Activated CD4-positive, alpha-beta T cell treated with anti-CD3 and anti-CD28 coated beads, Interleukin-10, Interleukin-2, amounts not matched to agents 100 ng/mL and 50 ng/mL, durations not matched to agents 16 hours and 8 hours (primary cell): ENCODE measurements at regions not wholly inside any gene's neighbourhood (a gene's known extent, or its start where the extent isn't known, plus 50 kb on each side); places are given as distances from the start of the nearest gene placed in this dataset.

Source experiments
- DNase-seq: peaks from one replicate; pipeline ENCODE4 v3.0.0-alpha.2; 2020

DNA sequence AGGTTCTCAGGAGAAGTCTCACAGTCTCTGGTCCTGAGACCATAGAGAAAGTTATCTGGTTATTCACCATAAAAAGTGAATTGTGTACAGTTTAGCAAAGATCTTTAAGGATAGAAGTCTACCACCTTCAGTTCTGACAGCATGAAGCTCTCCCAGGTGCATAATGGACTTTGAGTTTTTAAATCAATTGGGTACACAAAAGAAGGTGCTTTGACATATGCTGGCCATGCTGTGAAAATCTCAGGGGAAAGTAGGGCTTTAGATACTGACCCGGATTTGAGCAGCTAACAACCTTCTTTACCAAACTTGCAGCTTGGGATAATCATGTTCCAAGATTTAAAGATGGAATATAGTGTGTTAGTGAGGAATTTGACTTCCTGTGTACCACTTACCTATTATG is 264.2 kb downstream of the ZSWIM6 start:
- DNase-seq = no peak

DNA sequence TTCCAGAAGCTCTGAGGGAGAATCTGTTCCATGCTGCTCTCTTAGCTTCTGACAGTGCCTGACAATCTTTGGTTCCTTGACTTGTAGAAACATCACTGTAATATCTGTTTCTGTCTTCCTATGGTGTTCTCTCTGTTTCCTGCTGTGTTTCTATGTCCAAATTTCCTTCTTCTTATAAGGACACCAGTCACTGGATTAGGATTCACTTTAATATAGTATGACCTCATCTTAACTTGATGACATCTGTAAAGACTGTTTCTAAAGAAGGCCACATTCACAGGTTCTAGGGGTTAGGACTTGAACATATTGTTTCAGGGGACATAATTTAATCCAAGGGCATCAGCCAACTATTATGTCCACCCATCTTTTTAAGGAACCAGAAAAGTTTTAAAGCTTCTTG is 265.6 kb downstream of the ZSWIM6 start:
- DNase-seq = no peak

DNA sequence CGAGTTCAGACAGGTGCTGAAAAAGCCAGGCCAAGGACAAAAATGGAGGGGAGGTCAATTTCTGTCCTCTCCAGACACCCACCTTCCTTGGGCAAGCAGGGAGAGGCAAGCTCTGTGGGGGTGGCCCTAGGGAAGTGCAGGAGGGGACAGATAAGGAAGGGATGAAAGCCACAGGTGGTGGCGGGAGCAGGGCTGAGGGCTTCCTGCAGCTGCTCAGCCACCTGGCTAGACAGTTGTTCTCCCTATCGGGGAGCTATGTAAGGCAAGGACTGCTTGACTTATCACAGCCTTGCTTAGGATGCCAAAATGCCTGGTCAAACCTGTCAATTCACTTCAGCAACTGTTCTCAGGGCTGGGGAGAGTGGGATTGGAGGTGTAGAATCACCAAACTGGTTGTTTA is 266.1 kb downstream of the ZSWIM6 start:
- DNase-seq = no peak

DNA sequence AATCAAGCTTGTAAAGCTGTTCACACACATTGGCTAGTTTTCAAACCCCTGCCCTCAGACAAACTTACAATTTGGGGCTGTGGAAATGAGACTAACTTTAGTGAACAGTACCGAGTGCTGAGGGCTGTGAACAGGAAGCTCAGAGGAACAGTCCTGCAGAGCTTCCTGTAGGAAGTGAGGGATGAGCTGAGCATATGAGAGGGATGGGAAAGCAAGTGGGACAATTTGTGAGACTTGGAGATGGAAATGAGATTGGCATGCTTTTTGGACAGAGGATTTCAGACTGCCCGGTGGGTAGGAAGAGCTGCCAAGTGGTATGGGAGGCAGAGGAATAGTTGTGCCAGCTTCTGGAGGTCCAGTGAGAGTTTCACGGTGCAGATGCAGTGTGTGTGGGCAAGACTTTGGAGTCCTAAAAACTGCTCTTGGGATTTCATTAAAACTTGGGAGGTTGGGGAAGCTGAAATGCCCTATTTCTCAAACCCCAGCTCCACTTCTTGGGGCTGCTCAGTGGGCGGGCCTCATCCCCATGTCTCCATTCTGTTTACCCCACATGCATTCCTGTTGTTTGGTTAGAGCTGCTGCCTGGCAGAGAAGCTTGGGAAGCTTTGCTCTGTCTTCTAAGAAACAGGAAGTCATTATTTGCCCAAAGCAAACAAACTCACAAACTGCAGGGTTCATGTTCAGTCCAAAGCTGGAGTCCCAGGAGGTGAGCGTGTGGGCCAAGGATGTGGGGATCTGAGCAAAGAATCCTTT is 267.5 kb downstream of the ZSWIM6 start:
- no peak for DNase-seq

DNA sequence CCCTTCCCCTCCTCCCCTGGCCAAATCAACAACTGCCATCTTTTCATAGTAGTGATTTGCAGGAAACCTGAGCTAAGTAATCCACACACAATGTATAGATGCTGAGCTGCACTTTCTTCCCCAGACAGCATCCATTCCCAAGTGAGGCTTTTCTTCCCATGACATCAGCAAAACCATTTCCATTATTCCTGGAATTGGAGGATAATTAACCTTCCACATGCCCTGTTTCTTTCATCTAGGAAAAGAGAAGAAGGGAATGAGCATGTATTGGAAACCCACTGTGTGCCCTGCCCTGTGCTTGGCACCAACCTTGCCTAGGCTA is 268.0 kb downstream of the ZSWIM6 start:
- no peak for DNase-seq

DNA sequence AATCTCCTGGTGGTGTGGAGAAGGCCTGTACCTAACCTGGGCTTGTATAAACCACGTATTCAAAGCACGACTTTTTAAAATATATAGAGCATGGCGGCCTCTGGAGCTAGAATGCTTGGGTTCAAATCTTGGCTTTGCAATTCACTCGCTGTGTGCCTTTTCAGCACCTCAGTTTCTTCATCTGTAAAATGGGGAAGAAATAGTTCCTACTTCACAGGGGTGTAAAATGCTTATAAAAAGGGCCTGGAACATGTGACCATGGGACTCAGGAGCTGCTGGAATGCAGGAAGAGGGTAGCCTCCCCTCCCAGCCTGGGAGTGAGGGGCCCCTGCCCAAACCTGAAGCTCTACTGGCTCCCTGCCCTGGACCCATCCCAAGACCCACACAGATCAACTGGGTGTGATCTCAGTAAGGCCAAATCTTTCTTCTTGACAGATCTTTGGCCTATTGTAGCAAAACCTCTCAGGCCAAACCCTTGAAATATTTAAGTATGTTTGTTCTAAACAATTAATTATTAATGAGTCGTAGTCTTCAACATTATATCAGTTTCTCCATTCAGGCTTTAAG is 269.0 kb downstream of the ZSWIM6 start:
- no peak for DNase-seq

DNA sequence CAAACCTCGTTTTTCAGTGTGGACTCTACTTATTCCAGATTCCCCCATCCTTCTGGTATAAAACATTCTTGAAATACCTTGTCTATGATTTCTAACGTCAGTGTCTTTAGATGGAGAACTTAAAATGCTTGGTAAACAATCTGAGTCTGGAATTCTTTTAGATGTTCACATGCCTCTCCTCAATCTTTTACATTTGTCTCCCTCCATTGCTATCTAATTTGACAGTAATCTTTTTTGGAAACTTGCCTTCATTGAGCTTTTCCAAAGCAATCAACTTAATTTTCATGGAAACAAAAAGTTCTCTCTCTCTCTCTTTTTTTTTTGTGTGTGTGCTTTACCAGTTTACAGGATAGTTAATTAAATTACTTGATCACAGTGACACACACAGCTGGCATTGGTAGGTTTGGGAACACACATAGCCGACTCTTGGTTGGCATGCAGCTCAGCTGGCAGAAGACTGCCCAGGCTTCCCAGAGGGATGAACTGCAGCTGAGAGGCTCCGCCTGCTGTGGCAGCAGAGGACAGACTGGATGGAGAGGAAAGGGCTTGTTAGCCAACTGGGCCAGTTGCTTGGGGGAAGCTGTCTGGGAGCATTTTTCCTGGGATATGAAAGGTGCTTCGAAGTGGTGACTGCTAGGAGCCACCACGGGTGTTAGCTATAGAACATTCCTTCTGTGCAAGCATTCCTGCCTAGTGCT is 271.3 kb downstream of the ZSWIM6 start:
- no peak for DNase-seq

DNA sequence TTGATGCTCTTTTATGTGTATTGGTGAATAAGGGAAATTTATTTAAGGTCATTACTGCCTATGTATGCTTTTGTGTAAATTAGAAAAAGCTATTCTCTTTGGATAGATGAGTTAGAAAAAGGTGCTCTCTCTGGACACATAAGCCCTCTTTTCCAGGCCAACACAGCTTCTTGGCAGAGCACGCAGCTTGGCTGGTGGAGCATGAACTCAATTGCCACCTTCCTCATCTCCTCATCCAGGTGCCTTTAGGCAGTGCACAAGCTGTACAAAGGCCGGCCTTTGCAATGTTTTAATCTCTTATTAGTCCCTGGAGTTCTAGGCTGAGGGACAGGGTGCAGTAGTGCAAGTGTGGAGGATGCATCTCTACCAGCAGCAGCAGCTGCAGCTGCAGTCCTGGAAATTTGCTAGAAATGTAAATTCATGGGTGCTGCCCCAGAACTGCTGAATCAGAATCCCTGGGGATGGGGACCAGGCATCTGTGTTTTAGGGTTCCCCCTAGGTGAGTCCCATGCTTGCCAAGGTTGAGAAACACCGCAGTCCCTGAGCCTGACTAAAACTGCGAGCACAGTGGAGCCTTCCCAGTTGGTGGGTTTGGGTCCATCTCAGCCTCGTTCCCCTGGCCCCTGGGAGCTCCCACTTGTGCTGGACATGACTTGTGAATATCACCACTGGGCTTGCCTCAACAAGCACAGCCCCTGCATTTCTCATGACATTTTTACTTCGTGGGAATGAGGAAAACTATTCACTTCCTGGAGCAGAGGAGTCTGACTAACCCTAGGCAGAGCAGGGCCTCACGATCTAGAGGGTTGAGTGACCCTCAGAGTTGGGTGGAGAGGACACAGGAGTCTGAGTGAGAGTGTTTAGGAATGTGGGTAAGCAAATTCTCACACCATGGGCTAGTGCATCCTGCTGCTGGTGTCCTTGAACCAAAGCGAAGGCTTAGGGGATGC is 272.3 kb downstream of the ZSWIM6 start:
- no peak for DNase-seq

DNA sequence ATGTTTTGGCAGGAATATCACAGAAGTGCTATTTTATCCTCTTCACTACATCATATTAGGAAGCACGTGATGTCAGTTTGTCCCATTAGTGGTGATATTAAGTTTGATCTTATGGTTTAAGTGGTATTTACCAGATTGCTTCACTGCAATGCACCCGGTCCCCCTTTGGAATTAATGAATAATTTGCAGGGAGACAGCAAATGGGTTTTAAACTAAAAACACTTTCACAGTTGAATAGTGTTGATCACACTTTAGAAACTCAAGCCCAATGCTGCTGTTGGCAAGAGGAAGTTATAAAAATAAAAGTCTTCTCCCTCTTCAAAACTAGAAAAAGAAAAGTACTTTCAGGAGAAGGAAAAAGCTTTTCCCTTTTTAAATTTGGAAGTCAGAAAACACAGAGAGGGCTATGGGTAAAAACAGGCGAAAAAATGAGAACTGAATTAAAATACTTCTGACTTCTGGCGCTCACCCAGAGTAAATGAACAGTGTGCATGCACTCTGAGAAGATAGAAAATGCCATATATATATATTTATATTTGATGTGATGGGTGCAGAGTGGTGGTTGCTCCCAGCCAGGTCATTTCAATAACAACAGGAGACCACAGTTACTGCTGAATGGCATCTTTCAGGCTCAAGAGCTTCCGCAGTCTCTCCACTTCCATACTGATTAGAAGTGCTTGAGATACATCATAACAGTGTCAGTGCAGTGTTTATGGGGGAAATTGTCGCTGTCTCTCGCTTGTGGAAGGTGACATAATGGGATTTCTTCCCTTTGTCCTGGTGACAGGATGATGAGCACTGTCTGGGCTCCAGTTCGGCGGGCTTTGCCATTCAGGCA is 278.0 kb downstream of the ZSWIM6 start:
- DNase-seq = no peak

DNA sequence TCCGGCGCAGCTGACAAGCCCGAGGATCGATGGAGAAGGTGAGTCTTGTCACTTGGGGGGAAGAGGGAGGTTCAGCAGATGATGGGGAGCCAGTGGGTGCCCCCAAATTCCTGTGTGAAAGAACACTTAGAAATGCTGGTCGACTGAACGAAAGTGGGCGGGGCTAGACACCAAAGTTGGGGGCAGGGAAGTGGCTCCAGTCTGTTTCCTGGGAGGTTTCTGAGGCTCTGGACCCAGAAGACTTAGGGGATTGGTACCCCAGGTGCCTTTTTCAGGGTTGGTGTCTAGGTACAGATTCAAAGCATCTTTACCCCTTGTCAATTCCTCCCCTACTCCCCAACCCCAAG is 278.6 kb downstream of the ZSWIM6 start:
- no peak for DNase-seq

DNA sequence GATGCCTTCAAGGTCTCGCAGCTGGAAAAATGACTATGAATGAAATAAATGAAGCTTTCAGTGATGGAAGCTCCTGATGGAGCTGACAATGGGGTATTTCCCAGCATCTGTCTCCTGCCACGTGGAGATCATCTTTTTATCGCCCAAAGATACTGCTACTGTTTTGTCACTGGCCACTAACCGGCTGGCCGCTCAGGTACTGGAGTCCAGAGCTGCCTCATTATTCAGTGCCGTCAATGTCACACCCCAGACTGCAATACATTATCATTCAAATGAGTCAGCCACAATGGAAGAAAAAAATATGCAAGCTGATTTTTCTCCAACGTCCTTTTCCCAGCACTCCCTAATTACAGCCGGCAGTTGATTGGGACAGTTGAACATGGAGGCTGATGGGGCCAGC is 280.4 kb downstream of the ZSWIM6 start:
- no peak for DNase-seq

DNA sequence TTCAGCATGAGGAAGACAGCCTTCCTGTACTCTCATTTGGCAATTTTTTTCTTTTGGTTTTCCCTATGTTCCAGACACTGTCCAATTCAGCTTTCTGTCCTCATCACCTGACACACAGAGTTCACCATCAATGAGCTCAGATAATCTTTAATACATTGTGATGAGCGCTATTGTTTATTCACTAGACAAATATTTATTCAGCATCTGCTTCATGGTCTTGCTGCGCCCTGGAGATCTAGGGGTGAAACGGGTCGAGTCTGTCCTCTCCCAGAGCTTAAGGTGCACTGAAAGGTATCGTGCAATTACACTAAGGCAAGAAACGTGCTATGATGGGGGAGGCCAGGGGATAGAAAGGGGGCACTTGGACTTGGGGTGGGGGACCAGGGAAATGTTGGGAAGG is 281.6 kb downstream of the ZSWIM6 start:
- no peak for DNase-seq

DNA sequence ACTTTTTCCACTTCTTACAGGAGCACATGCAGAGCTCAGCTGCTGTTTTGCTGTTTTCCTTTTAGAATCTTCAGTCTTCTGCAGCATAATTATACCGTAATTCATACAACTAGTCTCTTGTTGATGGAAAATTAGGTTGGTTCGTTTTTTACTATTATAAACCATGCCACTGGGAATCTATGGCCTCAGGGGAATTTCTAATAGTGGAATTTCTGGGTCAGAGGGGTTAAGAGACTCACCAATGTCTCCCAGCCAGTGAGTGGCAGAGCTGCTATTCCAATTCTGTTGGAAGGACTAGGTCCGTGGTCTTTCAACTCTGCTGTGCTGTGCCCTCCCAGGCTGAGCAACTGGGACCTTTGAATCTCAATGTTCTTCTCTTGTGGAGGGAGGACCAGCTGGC is 282.5 kb downstream of the ZSWIM6 start:
- DNase-seq = no peak

DNA sequence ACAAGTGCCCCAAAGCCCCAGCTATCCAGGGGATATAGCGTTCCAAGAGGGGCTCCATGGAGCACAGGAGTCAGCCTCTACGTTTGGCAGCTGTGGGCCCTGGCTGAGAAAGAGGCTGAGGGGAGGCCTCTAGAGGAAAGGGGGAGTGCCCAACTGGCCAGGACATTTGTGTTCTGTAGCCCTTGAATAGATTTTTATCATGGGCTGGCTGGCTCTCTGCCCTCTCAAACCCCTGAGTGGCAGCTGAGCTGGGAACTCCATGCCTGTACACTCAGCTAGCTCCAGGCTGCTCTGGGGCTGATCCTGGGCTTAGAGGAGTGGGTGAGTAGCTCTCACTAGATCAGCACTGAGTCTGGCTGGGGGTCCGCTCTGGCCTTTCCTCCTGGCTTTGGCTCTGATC is 285.0 kb downstream of the ZSWIM6 start:
- no peak for DNase-seq

DNA sequence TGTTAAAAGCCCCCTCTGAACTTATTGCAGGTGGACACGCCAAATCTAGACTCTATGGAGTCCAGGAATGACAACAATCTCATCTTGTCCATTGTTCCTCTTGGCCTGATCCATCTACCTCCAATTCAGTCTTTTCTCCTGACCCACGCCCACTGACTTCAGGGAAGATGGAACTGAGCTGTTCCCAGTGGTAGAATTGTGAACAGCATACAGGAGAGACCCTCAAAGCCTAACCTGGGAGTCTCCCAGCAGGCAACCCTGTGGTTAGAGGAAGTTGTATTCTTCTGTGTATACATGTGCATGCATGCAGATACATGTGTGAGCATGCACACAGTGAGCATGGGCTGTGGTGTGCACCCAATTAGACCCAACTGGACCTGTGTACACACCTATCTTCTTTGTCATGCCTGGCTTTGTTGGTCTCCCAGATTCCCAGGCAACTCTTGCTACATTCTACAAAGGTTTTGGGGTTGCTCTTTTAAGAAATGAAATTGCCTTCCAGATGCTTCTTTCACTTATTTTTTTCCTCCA is 286.0 kb downstream of the ZSWIM6 start:
- no peak for DNase-seq

DNA sequence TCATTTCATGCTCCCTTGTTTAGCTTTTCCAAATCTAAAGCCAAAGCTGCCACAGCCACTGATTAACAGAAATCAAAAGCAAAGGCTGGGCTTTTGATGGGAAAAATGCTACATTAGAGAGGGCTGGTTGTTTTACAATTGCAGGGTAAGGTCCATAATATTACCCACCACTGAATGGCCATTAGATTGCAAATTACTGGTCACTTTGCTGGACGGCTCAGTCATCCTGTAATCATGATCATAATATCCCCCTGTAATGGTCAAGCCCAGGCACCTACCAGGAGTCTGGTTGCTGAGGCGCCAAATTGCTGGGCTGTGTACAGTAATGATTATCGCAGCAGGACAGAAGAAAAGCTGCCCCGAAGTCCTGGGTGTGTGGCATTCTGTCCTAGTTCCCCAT is 286.5 kb downstream of the ZSWIM6 start:
- DNase-seq = no peak

DNA sequence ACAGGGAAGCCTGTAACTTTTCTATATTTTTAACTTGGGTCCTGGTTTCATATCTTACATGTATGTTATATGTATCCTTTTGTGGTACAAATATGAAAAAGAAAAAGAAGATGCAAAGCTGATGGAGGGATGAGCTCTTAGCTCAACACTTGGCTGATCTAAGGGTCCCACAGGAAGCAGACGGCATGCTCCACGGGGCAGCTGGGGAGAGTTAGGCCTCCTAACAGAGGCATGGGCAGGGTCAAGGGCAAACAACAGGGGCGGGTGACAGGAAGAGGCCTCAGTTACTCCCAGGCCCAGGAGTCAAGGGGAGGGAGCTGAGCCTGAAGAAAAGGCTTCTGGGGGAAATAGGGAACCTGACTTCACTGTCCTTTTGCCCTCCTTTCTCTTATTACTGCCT is 287.2 kb downstream of the ZSWIM6 start:
- DNase-seq = no peak

DNA sequence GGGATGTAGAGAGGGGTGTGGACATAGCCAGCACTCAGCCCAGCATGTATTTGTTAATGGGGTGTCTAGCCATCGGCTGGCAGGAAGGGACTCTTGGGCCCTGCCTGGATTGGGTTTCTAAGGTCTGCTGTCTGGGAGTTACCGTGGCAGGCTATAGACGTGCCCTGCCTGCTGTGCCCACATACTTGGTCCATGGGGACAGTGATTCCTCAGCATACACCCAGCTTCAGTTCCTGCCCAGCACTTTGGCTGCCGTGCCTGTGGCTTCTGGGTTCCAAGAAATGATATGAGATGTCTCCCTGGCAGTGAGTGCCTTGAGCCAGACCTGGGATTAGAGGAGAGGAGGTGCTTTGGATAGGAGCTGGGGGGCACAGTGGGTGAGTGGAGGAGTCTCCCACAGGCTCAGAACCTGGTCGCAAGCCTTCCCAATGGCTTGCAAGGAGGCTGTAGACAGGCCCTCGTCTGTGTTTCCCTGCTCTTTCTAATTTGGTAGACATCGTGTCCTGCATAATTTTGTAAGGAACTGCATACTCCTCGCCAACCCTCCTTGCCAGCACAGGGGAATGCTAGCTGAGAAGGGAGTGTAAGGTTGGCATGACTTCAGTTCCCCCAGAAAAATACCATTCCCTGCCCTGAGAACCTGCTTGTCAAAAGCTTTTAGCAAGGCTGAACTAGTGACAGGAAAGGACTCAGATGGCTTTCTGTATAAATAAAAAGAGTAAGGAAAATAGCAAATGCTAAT is 287.9 kb downstream of the ZSWIM6 start:
- no peak for DNase-seq

DNA sequence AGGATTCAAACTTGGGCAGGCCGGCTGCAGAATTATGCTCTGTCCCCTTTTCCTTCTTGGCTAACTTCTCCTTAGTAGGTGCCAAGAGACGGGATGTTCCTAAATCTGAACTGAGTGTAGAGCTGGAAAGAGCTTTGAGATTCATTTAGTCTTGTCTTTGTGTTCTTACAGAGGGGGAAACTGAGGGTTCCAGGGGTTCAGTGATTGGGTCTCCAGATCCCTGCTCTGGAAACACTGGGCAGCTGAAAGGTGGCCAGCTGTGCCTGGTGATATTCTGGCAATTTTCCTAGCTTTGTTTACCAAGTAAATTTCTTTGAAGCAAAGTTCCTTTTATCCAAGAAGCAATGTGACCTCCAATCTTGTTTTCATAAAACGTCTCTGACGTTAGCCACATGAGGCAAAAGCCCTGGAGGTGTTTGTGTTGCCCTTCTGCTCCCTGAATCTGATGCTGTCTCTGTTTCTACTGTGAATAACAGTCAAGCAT is 288.7 kb downstream of the ZSWIM6 start:
- no peak for DNase-seq

DNA sequence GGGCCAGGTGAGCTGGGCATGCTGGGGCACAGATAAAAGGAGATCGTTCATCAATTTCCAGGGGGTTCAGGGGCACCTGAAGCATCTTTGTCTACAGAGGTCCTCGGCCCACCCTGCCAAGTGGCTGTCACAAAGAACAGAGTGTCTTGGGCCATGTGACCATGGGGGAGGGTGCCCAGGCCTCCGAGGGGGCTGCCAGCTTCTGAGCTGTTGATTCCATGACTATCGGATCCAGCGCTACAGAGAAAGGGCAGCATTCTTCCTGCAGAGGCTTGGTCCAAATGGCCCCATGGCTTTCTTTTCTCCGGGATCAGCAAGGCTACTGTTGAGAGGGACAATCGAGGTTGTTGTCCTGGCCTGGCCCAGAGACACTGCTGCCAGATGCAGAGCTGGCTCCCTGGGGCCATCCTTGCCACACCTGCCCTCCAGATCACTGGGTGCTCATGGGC is 289.2 kb downstream of the ZSWIM6 start:
- DNase-seq = no peak

DNA sequence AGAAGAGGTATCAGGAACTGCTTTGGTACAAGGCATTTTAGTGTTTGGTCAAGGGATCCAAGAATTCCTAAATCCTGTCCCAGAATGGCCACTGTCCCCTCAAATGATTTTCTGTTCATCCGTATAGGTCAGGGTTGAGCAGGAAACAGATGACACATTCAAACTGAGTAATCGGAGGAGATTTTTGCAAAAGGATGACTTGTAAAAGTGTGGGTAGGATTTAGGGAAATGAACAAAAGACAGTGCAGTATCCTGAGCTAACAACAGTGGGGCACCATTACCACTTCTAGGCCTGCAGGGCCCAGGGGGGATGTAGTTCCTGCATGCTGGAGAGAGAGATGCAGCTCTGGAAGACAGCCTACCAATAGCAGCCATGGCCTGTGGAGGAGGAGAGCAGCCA is 290.1 kb downstream of the ZSWIM6 start:
- no peak for DNase-seq
